HCT116 (cell line): ENCODE measurements at regions not wholly inside any gene's neighbourhood (a gene's known extent, or its start where the extent isn't known, plus 50 kb on each side); places are given as distances from the start of the nearest gene placed in this dataset.

Source experiments
- ATAC-seq: fragments of 200-7000 bp; cut with Tn5 transposase; 2 replicates; pipeline ENCODE4 v1.9.1; 2020; ENCODE audit warnings: mild to moderate bottlenecking, moderate library complexity
- BruUV-seq: library from RNA; stranded (reverse); fragments of 400-500 nt; replicated peaks from 2 replicates; lab custom pipeline; 2021; lab: Mats Ljungman, UMichigan
- CTCF ChIA-PET: fragments of 300-600 bp; sonication (Branson Sonifier 250); formaldehyde crosslinking; loops from one replicate; lab custom pipeline; 2021; ENCODE audit warnings: antibody characterized with exemption; lab: Charles Lee
- POLR2A ChIA-PET: fragments of 300-600, 350-600 bp; sonication (Branson Sonifier 250); formaldehyde crosslinking; loops from one replicate; lab custom pipeline; 2021; ENCODE audit warnings: antibody characterized with exemption; lab: Charles Lee
- RAD21 ChIA-PET, 2 experiments: fragments of 300-600 bp; sonication (Branson Sonifier 250); formaldehyde crosslinking; loops; one replicate each; lab custom pipeline; 2023; ENCODE audit warnings: low total read pairs in 2 of 2; ENCODE audit not compliant: uncharacterized antibody in 2 of 2, unreplicated experiment in 2 of 2, low non-redundant PET in 1 of 2; lab: Charles Lee
- DNase-seq: peaks from one replicate; pipeline ENCODE4 v3.0.0-alpha.2; 2010; ENCODE audit warnings: low read depth, low spot score
- H2AFZ ChIP-seq: fragments of 200-600 bp; shearing (Covaris generic), sonication (generic); 2 replicates; pipeline ENCODE4 v1.6.1; 2017; ENCODE audit warnings: low read depth, mixed run types, mixed read lengths, antibody characterized with exemption, low read length; ENCODE audit not compliant: poor library complexity, severe bottlenecking
- H3K27ac ChIP-seq: 2 replicates; pipeline ENCODE4 v1.5.1; 2012; ENCODE audit warnings: low read depth, low read length
- H3K27me3 ChIP-seq: fragments of 200-600 bp; sonication (generic); 2 replicates; pipeline ENCODE4 v1.6.1; 2016; ENCODE audit warnings: mixed run types, low read length, mixed read lengths; ENCODE audit not compliant: insufficient read depth
- H3K36me3 ChIP-seq, 2 experiments: fragments of 200-500 bp in 1 of 2; fragments of 200-600 bp in 1 of 2; sonication (Bioruptor generic) in 1 of 2; sonication (generic) in 1 of 2; 2 replicates each; pipeline versions ENCODE4 v1.5.1 to v1.6.1; 2014 to 2016; ENCODE audit warnings: low read length in 2 of 2, inconsistent platforms in 1 of 2, mixed read lengths in 1 of 2, mixed run types in 1 of 2; ENCODE audit not compliant: insufficient read depth in 2 of 2, control insufficient read depth in 1 of 2
- H3K4me1 ChIP-seq, 2 experiments: fragments of 200-600 bp in 1 of 2; sonication (generic) in 1 of 2; 2 replicates each; pipeline versions ENCODE4 v1.5.1 to v1.6.1; 2012 to 2017; ENCODE audit warnings: low read length in 2 of 2, inconsistent platforms in 1 of 2, mild to moderate bottlenecking in 1 of 2, mixed read lengths in 1 of 2, mixed run types in 1 of 2, moderate library complexity in 1 of 2; ENCODE audit not compliant: insufficient read depth in 2 of 2, control insufficient read depth in 1 of 2
- H3K4me2 ChIP-seq: fragments of 200-600 bp; sonication (generic); 2 replicates; pipeline ENCODE4 v1.6.1; 2017; ENCODE audit warnings: mixed run types, low read length, mixed read lengths
- H3K4me3 ChIP-seq, 2 experiments: fragments of 200-600 bp in 1 of 2; sonication (generic) in 1 of 2; replicated peaks in 1 of 2; 2 replicates each; pipeline ENCODE4 v1.5.1; 2011 to 2016; ENCODE audit warnings: low read length in 2 of 2, control low read depth in 1 of 2, low read depth in 1 of 2, mild to moderate bottlenecking in 1 of 2, mixed read lengths in 1 of 2, mixed run types in 1 of 2
- H3K79me2 ChIP-seq: fragments of 200-600 bp; sonication (generic); 2 replicates; pipeline ENCODE4 v1.6.1; 2017; ENCODE audit warnings: mild to moderate bottlenecking, mixed run types, low read length, moderate library complexity, mixed read lengths; ENCODE audit not compliant: insufficient read depth
- H3K9ac ChIP-seq: fragments of 200-600 bp; sonication (generic); 2 replicates; pipeline ENCODE4 v1.6.1; 2016; ENCODE audit warnings: low read length, mixed read lengths
- H3K9me2 ChIP-seq: fragments of 200-600 bp; sonication (generic), shearing (Covaris generic); 2 replicates; pipeline ENCODE4 v1.6.1; 2017; ENCODE audit warnings: mixed run types, mild to moderate bottlenecking, moderate library complexity; ENCODE audit not compliant: insufficient read depth
- H3K9me3 ChIP-seq, 2 experiments: fragments of 200-500 bp in 1 of 2; fragments of 200-600 bp in 1 of 2; sonication (Bioruptor generic) in 1 of 2; sonication (generic) in 1 of 2; 2 replicates each; pipeline ENCODE4 v1.6.1; 2014 to 2017; ENCODE audit warnings: low read length in 2 of 2, mixed read lengths in 2 of 2, inconsistent platforms in 1 of 2, low read depth in 1 of 2, mild to moderate bottlenecking in 1 of 2, mixed run types in 1 of 2, moderate library complexity in 1 of 2; ENCODE audit not compliant: control insufficient read depth in 1 of 2, insufficient read depth in 1 of 2
- H4K20me1 ChIP-seq: fragments of 200-600 bp; sonication (generic), shearing (Covaris generic); 2 replicates; pipeline ENCODE4 v1.6.1; 2017; ENCODE audit warnings: mixed run types, mild to moderate bottlenecking, moderate library complexity; ENCODE audit not compliant: insufficient read depth
- ATF3 ChIP-seq: IDR thresholded peaks from 2 replicates; pipeline ENCODE4 v1.6.1; 2012
- CBX3 ChIP-seq: IDR thresholded peaks from 2 replicates; pipeline ENCODE4 v1.6.1; 2012; ENCODE audit warnings: low read depth
- CTCF ChIP-seq, 3 experiments: fragments of 200-600 bp in 1 of 3; sonication (generic) in 1 of 3; IDR thresholded peaks in 2 of 3; conservative IDR thresholded peaks in 1 of 3; 2 replicates each; pipeline ENCODE4 v1.5.1; 2012 to 2017; ENCODE audit warnings: low read depth in 2 of 3, low read length in 2 of 3, antibody characterized with exemption in 1 of 3, borderline replicate concordance in 1 of 3, control low read depth in 1 of 3, mild to moderate bottlenecking in 1 of 3, mixed read lengths in 1 of 3, mixed run types in 1 of 3, moderate library complexity in 1 of 3; ENCODE audit not compliant: insufficient read depth in 1 of 3
- JUND ChIP-seq: IDR thresholded peaks from 2 replicates; pipeline ENCODE4 v1.6.1; 2012
- POLR2A ChIP-seq: IDR thresholded peaks from 2 replicates; pipeline ENCODE4 v1.7.0; 2011; ENCODE audit warnings: borderline replicate concordance; ENCODE audit not compliant: insufficient read depth, insufficient read length; ENCODE audit errors: extremely low read depth
- REST ChIP-seq: IDR thresholded peaks from 2 replicates; pipeline ENCODE4 v1.6.1; 2012; ENCODE audit warnings: low read depth
- SRF ChIP-seq: IDR thresholded peaks from 2 replicates; pipeline ENCODE4 v1.6.1; 2012; ENCODE audit warnings: low read depth
- TCF7L2 ChIP-seq: IDR thresholded peaks from 2 replicates; pipeline ENCODE4 v1.7.0; 2011; ENCODE audit warnings: borderline replicate concordance, inconsistent platforms; ENCODE audit not compliant: insufficient read depth, insufficient read length; ENCODE audit errors: extremely low read depth
- ZBTB33 ChIP-seq: IDR thresholded peaks from 2 replicates; pipeline ENCODE4 v1.6.1; 2011; ENCODE audit warnings: mild to moderate bottlenecking, low read length, moderate library complexity; ENCODE audit not compliant: insufficient replicate concordance; ENCODE audit errors: extremely low read depth
- intact Hi-C: fragments of 100-400 bp; cut with micrococcal nuclease; formaldehyde crosslinking; loops from 2 replicates; pipeline ENCODE4 v1.10.0; 2022

GRCh38 chr5:133742431-133742988, 130.2 kb upstream of the FSTL4 start:
- Histone ChIP-seq H3K4me3 (no peak overlapping the region), H3K4me1 (no peaks in the 10 kb centered on the region), H3K27ac (no peak overlapping the region), H3K79me2 (no peaks in the 10 kb centered on the region), H2AFZ (no peak overlapping the region), H3K9ac (no peak overlapping the region), H3K9me2 (no peaks in the 10 kb centered on the region), H3K36me3 (no peaks in the 10 kb centered on the region), H3K27me3 (no peaks in the 10 kb centered on the region), H3K4me2 (no peak overlapping the region), H4K20me1 (no peaks in the 10 kb centered on the region), H3K9me3 (no peaks in the 10 kb centered on the region)
- no peak for ATAC-seq
- DNase-seq, result no peak
- TF ChIP-seq SRF (no peak), ATF3 (no peak), CTCF (IDR thresholded peaks at IDR 0.05 in 2 of 3, conservative IDR thresholded peaks at IDR 0.05 in 1 of 3; ENCODE audit: borderline replicate concordance in 1 of 3, insufficient read depth in 1 of 3, low read depth in 2 of 3, low read length in 2 of 3) (no peak), POLR2A (no peak), TCF7L2 (no peak), REST (no peak), CBX3 (no peak), ZBTB33 (no peak), JUND (no peak)
- ChIA-PET RAD21 (no interaction called here), CTCF (no interaction called here), POLR2A (no interaction called here)
- BruUV-seq, result no TSS peak
- intact Hi-C loops, result no loop called here
